H7 (cell line): ENCODE measurements at regions not wholly inside any gene's neighbourhood (a gene's known extent, or its start where the extent isn't known, plus 50 kb on each side); places are given as distances from the start of the nearest gene placed in this dataset.
A peak's percentile ranks its signal among the peaks of the same experiment; 100 is the strongest.
"Not testable (repeated sequence)": the region's sequence is repeated elsewhere in the genome, so short reads cannot be mapped to it uniquely, and the experiment has no call there.

ENCODE experiments used
- DNase-seq: peaks from one replicate; pipeline ENCODE4 v3.0.0; 2012
- H3K27me3 ChIP-seq: 2 replicates; pipeline ENCODE4 v1.6.0; 2011; ENCODE audit warnings: mild to moderate bottlenecking, low read length; ENCODE audit not compliant: control insufficient read depth, insufficient read depth
- H3K36me3 ChIP-seq: replicated peaks from 2 replicates; pipeline ENCODE4 v1.5.1; 2011; ENCODE audit warnings: low read length; ENCODE audit not compliant: control insufficient read depth, insufficient read depth
- H3K4me3 ChIP-seq: 2 replicates; pipeline ENCODE4 v1.5.1; 2011; ENCODE audit warnings: low read depth, mild to moderate bottlenecking, control low read depth, low read length, moderate library complexity; ENCODE audit not compliant: insufficient read depth

DNA sequence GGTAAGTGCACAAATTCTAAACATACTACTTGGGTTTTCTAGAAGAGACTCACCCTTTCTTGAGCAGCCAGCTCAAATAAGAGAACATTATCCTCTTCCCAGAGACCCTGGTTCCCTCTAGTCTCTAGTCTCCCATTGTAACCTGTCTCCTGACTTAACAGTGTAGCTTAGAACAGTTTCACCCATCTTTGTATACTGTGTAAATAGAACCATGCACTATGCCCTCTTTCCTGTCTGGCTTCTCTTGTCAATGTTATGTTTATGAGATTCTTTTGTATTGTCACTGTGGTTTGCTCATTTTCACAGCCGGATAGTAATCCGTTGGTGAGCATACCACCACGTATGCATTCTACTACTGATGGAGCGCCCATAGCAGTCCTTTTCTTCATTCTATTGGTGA is 227.4 kb upstream of the PLPP4 start:
- Histone ChIP-seq H3K27me3 (no peaks in the 10 kb centered on the region), H3K4me3 (no peak overlapping the region), H3K36me3 (no peaks in the 10 kb centered on the region)
- DNase-seq: no peak

- H3K36me3 ChIP-seq, H3K27me3 ChIP-seq, DNase-seq, H3K4me3 ChIP-seq: not testable (repeated sequence)
Measured at GRCh38 chr10:120239695-120240094, 217.3 kb upstream of the PLPP4 start.

DNA sequence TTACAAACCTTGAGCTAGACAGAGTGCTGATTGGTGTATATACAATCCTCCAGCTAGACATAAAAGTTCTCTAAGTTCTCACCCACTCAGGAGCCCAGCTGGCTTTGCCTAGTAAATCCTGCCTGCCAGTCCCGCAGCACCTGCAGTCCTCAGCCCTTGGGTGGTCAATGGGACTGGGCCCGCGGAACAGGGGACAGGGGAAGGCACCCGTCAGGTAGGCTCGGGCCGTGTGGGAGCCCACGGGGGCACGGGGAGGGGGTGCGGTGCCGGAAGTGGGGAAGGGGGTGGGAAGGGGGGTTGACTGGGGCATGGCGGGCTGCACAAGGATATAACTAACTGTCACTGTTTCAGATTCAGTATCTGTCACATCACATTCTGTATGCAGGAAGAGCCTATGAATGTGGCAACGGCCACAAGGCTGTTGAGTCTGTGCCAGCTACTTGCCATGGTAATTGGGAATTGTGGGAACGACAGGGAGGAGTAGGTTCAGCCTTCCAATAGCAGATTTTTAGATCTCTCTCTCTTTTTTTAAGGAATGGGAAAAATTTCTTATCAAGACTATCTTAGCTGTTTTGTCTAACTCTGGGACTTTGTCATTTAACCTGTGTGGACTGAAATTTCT is 205.1 kb upstream of the PLPP4 start:
- peak; percentile 6 for DNase-seq
- Histone ChIP-seq H3K36me3 (no peaks in the 10 kb centered on the region), H3K27me3 (no peaks in the 10 kb centered on the region), H3K4me3 (no peak overlapping the region)

DNA sequence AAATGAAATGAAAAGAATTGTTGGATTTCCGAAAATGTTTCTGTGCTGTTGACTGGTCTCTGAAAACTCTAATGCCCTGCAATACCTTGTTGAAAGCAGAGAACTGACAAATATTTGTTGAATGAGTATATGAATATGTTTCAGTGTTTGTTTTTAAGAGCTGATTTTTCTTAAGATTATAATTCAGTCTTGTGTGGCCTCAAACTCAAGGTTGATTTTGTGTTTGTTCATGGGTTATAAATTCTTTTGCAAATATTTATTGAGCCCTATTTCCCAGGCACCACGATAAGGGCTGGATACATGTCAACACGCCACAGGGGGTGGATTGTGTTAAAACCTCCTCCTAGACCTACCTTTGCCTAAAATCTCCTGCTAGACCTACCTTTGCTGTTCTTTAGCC is 203.9 kb upstream of the PLPP4 start:
- Histone ChIP-seq H3K36me3 (no peaks in the 10 kb centered on the region), H3K27me3 (no peaks in the 10 kb centered on the region), H3K4me3 (no peak overlapping the region)
- peak; percentile 12 for DNase-seq

- H3K36me3 ChIP-seq: no peaks in the 10 kb centered on the region
- no peak overlapping the region for H3K4me3 ChIP-seq
- H3K27me3 ChIP-seq: no peaks in the 10 kb centered on the region
- no peak for DNase-seq
Measured at GRCh38 chr10:120260456-120260855, 196.6 kb upstream of the PLPP4 start.

GRCh38 chr10:120262857-120263547 is 194.0 kb upstream of the PLPP4 start:
- no peak for DNase-seq
- H3K4me3 ChIP-seq: no peak overlapping the region
- H3K27me3 ChIP-seq: no peaks in the 10 kb centered on the region
- H3K36me3 ChIP-seq: no peaks in the 10 kb centered on the region

GRCh38 chr10:120266022-120266421 is 191.0 kb upstream of the PLPP4 start:
- no peaks in the 10 kb centered on the region for H3K27me3 ChIP-seq
- H3K4me3 ChIP-seq: no peak overlapping the region
- no peaks in the 10 kb centered on the region for H3K36me3 ChIP-seq
- DNase-seq: no peak

DNA sequence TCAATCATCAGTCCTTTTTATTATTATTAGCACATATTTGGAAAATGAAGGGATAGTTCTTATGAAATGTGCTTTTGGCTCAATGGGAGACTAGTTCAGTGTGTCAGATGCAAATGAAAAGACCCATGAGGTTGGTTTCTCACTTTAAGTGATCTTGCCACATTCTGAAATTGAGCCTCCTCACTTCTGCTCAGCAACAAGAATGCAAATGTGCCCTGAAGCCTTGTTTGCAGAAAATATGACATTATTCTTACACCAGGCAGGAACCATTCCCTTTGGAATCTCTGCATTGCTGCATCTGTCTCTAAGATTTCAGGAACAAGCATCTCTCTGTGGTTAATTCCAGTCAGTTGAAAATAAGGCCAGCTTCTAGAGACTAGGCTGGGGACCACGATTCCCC is 186.1 kb upstream of the PLPP4 start:
- H3K4me3 ChIP-seq: no peak overlapping the region
- H3K36me3 ChIP-seq: no peaks in the 10 kb centered on the region

DNA sequence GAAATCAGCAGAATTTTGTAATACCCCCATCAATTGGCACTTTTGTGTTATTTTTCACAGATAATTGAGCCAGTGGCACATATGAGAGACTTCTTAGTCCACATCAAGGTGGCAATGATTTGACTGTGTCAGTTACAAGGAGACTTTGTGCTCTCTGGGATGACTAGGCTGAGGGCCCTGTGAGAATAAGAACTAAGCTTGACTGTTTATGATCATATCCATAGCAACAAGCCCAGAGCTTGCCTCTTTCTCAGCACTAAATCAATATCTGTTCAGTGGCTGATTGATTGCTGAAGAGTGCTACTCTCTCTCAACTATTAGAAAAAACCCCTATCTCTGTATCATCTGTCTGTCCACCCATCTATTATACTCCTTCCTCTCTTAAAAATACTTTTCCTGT is 185.3 kb upstream of the PLPP4 start:
- H3K36me3 ChIP-seq: no peaks in the 10 kb centered on the region
- no peak for DNase-seq

More for the DNA sequence above, 186.1 kb upstream of the PLPP4 start:
- H3K27me3 ChIP-seq: no peaks in the 10 kb centered on the region; the same call in none of the 2 replicates
- no peak for DNase-seq

GRCh38 chr10:120272350-120272749 is 184.7 kb upstream of the PLPP4 start:
- DNase-seq: no peak
- no peaks in the 10 kb centered on the region; the same call in none of the 2 replicates for H3K27me3 ChIP-seq
- H3K4me3 ChIP-seq: no peak overlapping the region
- no peaks in the 10 kb centered on the region for H3K36me3 ChIP-seq

More for the DNA sequence above, 185.3 kb upstream of the PLPP4 start:
- Histone ChIP-seq H3K27me3 (no peaks in the 10 kb centered on the region; the same call in none of the 2 replicates), H3K4me3 (no peak overlapping the region)

DNA sequence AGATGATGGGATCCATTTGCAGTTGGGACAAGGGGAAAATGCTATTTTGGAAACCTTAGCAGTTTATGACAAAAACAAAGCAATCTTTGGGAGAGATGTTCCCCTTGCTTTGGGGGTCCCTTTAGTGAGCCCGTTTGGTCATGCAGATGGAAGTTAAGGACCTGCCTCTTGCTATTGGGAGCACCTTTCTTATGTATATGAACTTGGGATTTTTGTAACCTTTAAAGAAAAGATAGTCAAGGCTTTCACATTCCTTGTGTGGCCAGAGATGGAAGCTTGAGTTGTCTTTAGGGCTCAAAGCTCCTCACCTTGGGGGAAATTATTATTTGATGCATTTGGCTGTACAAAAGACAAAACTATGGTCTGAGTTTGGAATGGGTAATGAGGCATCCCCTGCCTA is 179.0 kb upstream of the PLPP4 start:
- no peak overlapping the region for H3K4me3 ChIP-seq
- H3K36me3 ChIP-seq: no peaks in the 10 kb centered on the region
- peak; percentile 31 for DNase-seq
- H3K27me3 ChIP-seq: no peaks in the 10 kb centered on the region; the same call in none of the 2 replicates

- DNase-seq: no peak
- no peaks in the 10 kb centered on the region; the same call in none of the 2 replicates for H3K27me3 ChIP-seq
- no peaks in the 10 kb centered on the region for H3K36me3 ChIP-seq
- H3K4me3 ChIP-seq: no peak overlapping the region
Measured at GRCh38 chr10:120279196-120279595, 177.8 kb upstream of the PLPP4 start.

GRCh38 chr10:120282421-120282820 is 174.6 kb upstream of the PLPP4 start:
- no peaks in the 10 kb centered on the region for H3K27me3 ChIP-seq
- H3K4me3 ChIP-seq: no peak overlapping the region
- DNase-seq: no peak
- H3K36me3 ChIP-seq: no peaks in the 10 kb centered on the region

DNA sequence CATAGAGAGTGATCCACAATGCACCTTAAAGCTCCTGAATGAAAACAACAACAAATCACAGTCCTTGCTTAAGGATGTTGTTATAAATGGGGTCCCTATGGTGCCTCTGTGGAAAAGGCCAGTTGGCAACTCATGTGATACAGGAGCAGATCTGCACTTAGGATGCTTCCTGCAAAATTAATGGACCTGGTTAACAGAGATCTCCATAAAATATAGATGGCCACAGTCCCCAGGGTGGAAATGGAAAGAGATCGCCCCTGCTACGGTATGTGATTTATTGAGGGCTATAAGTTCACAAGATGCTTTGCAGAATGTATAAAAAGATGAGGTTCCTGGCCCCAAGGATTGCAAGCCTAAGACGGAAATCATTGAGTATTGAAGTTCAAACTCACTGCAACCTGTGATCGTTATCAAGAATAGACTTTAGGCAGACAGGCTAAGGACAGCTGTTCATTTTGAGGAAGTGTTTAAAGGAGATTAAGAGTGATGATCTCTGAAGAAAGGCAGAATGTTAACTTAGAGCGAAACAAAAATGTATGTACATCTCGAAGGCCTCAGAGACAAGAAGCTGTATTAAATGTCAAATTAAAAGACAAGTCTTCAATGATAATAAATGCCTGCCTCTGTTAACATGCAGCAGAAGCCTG is 174.1 kb upstream of the PLPP4 start:
- H3K27me3 ChIP-seq: no peaks in the 10 kb centered on the region
- DNase-seq: no peak
- H3K36me3 ChIP-seq: no peaks in the 10 kb centered on the region
- H3K4me3 ChIP-seq: no peak overlapping the region

DNA sequence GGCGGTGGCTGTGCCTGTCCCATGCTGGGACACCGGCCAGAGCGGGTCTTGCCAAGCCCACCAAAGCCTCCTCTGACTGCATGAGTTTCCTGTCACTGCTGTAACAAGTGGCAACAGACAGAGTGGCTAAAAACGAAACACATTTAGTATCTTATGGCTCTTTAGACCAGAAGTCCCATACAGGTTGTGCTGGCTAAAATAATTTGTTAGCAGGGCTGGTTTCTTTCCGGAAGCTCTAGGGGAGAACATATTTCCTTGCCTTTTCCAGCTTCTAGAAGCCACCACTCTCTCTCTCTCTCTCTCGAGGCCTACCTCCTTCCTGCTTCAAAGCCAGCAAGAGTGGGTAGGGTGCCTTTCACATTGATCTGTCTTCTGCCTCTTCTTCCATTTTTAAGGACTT is 171.6 kb upstream of the PLPP4 start:
- H3K4me3 ChIP-seq: no peak overlapping the region
- no peaks in the 10 kb centered on the region for H3K27me3 ChIP-seq
- H3K36me3 ChIP-seq: no peaks in the 10 kb centered on the region
- DNase-seq: no peak
